T-helper 9 cell (primary cell): ENCODE measurements at regions not wholly inside any gene's neighbourhood (a gene's known extent, or its start where the extent isn't known, plus 50 kb on each side); places are given as distances from the start of the nearest gene placed in this dataset.
A peak's percentile ranks its signal among the peaks of the same experiment; 100 is the strongest.
"Not testable (repeated sequence)": the region's sequence is repeated elsewhere in the genome, so short reads cannot be mapped to it uniquely, and the experiment has no call there.

Experiments used
- DNase-seq: peaks from one replicate; pipeline ENCODE4 v3.0.0-alpha.2; 2020

- no peak for DNase-seq
Measured at GRCh38 chr10:38209332-38209731, 115.2 kb downstream of the ZNF37A start.

GRCh38 chr10:38209748-38210147 is 115.6 kb downstream of the ZNF37A start:
- DNase-seq: not testable (repeated sequence)

GRCh38 chr10:38212460-38212859 is 118.3 kb downstream of the ZNF37A start:
- no peak for DNase-seq

GRCh38 chr10:38226385-38226784 is 132.2 kb downstream of the ZNF37A start:
- DNase-seq: no peak

- no peak for DNase-seq
Measured at GRCh38 chr10:38228394-38228793, 134.3 kb downstream of the ZNF37A start.

GRCh38 chr10:38238479-38238878 is 144.3 kb downstream of the ZNF37A start:
- not testable (repeated sequence) for DNase-seq

- DNase-seq: not testable (repeated sequence)
Measured at GRCh38 chr10:38242061-38242649, 148.0 kb downstream of the ZNF37A start.

GRCh38 chr10:38248113-38248512 is 154.0 kb downstream of the ZNF37A start:
- DNase-seq: not testable (repeated sequence)

- not testable (repeated sequence) for DNase-seq
Measured at GRCh38 chr10:38252551-38252950, 158.4 kb downstream of the ZNF37A start.

- not testable (repeated sequence) for DNase-seq
Measured at GRCh38 chr10:38267555-38267954, 173.4 kb downstream of the ZNF37A start.

GRCh38 chr10:38271031-38271430 is 176.9 kb downstream of the ZNF37A start:
- DNase-seq: not testable (repeated sequence)

- not testable (repeated sequence) for DNase-seq
Measured at GRCh38 chr10:38274879-38275278, 180.7 kb downstream of the ZNF37A start.

GRCh38 chr10:38292560-38292959 is 198.4 kb downstream of the ZNF37A start:
- DNase-seq: not testable (repeated sequence)

- DNase-seq: not testable (repeated sequence)
Measured at GRCh38 chr10:38310111-38310510, 216.0 kb downstream of the ZNF37A start.

- DNase-seq: not testable (repeated sequence)
Measured at GRCh38 chr10:38315090-38315805, 221.1 kb downstream of the ZNF37A start.

GRCh38 chr10:38321393-38321792 is 227.3 kb downstream of the ZNF37A start:
- DNase-seq: not testable (repeated sequence)

- DNase-seq: not testable (repeated sequence)
Measured at GRCh38 chr10:38330306-38330705, 236.2 kb downstream of the ZNF37A start.

- not testable (repeated sequence) for DNase-seq
Measured at GRCh38 chr10:38331106-38331505, 237.0 kb downstream of the ZNF37A start.

GRCh38 chr10:38333699-38334098 is 239.6 kb downstream of the ZNF37A start:
- not testable (repeated sequence) for DNase-seq

- not testable (repeated sequence) for DNase-seq
Measured at GRCh38 chr10:38350645-38351044, 256.5 kb downstream of the ZNF37A start.

GRCh38 chr10:38354410-38354809 is 260.3 kb downstream of the ZNF37A start:
- DNase-seq: not testable (repeated sequence)

GRCh38 chr10:38355911-38356526 is 261.9 kb downstream of the ZNF37A start:
- peak; percentile 70 for DNase-seq

- DNase-seq: not testable (repeated sequence)
Measured at GRCh38 chr10:38356527-38356926, 262.4 kb downstream of the ZNF37A start.

GRCh38 chr10:38362514-38362913 is 268.4 kb downstream of the ZNF37A start:
- DNase-seq: not testable (repeated sequence)
